Stimulated activated CD8-positive, alpha-beta memory T cell treated with anti-CD3 and anti-CD28 coated beads, Interleukin-4, amount 100 ng/mL, for 4 hours (primary cell): ENCODE measurements at regions not wholly inside any gene's neighbourhood (a gene's known extent, or its start where the extent isn't known, plus 50 kb on each side); places are given as distances from the start of the nearest gene placed in this dataset.

Experiments used
- DNase-seq, 2 donors: peaks; one replicate each; pipeline ENCODE4 v3.0.0-alpha.2; 2020; ENCODE audit warnings: low read depth in 2 of 2, low spot score in 1 of 2

DNA sequence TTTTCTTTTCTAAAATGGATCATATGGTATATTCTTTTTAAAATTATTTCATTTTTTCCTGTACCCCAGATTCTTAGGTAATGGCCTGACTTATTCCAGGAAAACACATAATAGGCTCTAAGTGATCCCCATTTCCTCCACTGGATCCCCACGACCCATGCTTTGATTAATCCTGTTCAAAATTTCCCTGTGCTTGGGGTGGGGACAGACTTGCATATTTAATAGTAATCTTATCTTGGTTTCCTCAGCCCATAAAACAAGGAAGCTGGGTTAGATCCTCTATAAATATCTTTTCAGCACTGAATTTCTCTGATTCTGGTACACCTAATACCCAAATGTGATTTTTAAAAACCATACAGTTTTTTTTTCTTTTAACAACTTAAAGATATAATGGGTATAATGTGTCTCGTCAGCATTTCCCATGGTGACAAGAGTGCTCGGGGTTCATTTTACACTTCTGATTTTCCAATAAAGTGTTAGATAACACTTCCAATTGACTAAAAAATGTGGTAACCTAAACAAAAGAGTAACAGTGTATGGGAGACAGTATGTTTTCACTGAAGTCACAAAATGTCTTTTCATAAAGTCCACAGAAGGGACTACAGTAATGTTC lies 693.5 kb upstream of the TENM3 start:
- no peak for DNase-seq

- no peak for DNase-seq
These were observed 692.8 kb upstream of the TENM3 start for GRCh38 chr4:181550381-181550780.

- DNase-seq = no peak
These were observed 683.6 kb upstream of the TENM3 start for GRCh38 chr4:181559637-181560036.

GRCh38 chr4:181562399-181562798 lies 680.8 kb upstream of the TENM3 start:
- DNase-seq = no peak

- no peak for DNase-seq
These were observed 678.6 kb upstream of the TENM3 start for GRCh38 chr4:181564625-181565024.

GRCh38 chr4:181566490-181566889 lies 676.7 kb upstream of the TENM3 start:
- DNase-seq = no peak

GRCh38 chr4:181569553-181569952 lies 673.6 kb upstream of the TENM3 start:
- no peak for DNase-seq

GRCh38 chr4:181578911-181579310 lies 664.3 kb upstream of the TENM3 start:
- no peak for DNase-seq

DNA sequence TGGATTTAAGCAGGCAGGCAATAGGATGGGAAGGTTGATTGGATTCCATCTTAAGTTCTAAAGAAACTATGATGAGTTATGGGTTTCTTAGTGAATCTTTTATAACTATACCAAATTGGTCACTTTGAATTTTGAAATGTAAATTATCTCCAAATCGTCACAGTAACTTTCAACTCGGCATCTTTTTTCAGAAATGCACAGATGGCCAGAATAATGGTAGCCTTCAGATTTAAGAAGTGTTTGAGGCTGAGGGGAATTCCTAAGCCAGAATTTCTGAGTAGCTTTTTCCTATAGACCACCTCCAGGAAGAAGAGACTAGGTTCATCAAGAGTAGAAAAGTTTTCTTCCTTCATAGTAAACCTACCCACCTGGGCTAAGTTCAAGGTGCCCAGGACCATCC lies 663.7 kb upstream of the TENM3 start:
- DNase-seq = no peak

DNA sequence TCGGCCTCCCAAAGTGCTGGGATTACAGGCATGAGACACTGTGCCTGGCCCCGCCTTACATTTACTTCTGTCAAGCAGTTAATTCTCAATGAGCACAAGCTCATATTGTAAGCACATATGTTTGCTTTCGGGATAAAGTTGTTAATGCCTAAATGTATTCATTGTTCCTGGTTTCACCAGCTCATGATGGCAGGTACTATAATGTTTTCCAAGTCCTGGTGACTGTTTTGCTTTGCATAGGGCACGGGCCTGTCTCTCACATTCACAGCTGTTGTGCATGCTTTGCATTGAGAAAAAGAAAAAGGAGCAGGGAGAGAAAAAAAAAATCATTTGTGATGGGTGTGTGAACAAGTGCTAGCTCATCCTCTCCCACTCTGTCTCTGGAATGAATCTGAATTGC lies 661.2 kb upstream of the TENM3 start:
- DNase-seq = no peak

- DNase-seq = no peak
These were observed 660.6 kb upstream of the TENM3 start for GRCh38 chr4:181582595-181582994.

- no peak for DNase-seq
These were observed 654.4 kb upstream of the TENM3 start for GRCh38 chr4:181588733-181589302.

DNA sequence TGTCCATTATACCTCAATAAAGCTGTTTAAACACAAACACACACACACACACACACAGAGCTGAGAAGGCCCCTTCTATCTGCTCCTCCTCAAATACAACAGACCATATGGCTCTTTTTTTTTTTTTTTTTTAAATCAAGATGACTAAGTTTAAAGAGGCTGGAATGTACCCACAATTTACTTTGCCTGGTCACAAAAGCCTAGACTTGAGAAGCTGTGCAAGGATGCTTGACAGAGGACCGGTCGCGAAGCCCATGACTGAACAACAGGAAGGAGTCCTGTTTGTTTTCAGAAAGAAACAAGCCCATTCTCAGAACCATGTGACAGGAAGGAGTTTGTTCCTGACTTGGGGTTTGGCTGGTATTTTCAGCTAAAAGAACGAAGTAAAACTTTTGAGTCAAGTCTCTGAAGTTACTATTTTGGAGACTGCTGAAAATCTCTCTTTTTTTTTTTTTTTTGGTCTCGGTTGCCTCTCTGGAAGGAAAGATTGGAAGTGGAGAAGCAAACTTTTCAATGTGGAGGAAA lies 650.9 kb upstream of the TENM3 start:
- no peak for DNase-seq

GRCh38 chr4:181593703-181594102 lies 649.5 kb upstream of the TENM3 start:
- DNase-seq = no peak

GRCh38 chr4:181594188-181594587 lies 649.0 kb upstream of the TENM3 start:
- DNase-seq = no peak

GRCh38 chr4:181595716-181596115 lies 647.5 kb upstream of the TENM3 start:
- no peak for DNase-seq

- no peak for DNase-seq
These were observed 645.4 kb upstream of the TENM3 start for GRCh38 chr4:181597766-181598165.

DNA sequence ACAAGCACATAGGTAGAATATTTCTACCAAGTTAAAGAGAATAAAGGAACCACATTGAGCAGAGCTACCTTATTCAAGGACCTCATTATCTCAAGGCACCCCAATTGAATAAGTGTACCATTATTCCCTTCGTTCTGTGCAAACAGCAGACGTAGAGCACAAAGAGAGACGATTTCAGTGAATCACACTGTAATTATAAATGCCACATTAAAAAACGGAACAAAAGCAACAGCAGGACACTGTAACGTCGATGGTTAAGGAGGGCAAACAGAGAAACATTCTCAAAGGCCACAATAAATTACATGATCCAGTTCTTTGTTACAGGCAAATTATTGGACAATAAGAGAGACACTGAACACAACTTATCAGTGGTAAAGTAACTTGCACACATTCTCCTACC lies 644.1 kb upstream of the TENM3 start:
- no peak for DNase-seq

DNA sequence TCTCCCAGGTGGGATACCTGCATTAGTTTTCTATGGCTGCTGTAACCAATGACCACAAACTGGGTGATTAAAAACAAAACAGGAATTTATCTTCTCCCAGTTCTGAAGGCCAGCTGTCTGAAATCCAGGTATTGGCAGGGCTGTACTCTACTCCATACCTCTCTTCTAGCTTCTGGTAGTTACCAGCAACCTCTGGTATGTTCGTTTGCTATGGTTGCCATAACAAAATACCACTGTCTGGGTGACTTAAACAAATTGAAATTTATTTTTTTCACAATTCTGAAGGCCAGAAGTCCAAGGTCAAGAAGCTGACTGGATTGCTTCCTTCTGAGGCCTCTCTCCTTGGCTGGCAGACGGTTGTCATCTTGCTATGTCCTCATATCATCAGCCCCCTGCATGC lies 642.1 kb upstream of the TENM3 start:
- no peak for DNase-seq

DNA sequence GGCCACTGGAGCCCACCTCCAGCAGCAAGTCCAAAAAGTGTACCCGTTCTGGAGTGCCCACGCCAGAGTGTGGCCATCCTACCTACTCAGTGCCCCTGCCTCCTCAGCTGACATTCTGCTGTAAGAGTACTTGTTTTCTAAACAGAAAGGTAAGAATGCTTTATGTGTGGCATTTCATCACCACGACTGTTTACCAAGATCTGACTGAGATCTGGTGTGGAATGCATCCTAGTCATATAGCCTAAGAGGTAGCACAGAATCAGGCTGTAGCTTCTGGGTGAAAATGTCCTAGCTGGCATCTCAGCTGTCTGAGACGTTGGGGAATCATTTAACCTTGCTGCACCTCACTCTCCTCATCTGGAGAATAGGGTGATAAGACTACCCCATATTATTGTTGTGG lies 638.7 kb upstream of the TENM3 start:
- DNase-seq = no peak

- DNase-seq = no peak
These were observed 636.9 kb upstream of the TENM3 start for GRCh38 chr4:181606300-181606699.

GRCh38 chr4:181608181-181608580 lies 635.0 kb upstream of the TENM3 start:
- no peak for DNase-seq

GRCh38 chr4:181611033-181611711 lies 632.0 kb upstream of the TENM3 start:
- no peak for DNase-seq
